ENCODE measurements at regions not wholly inside any gene's neighbourhood (a gene's known extent, or its start where the extent isn't known, plus 50 kb on each side); places are given as distances from the start of the nearest gene placed in this dataset.

DNA sequence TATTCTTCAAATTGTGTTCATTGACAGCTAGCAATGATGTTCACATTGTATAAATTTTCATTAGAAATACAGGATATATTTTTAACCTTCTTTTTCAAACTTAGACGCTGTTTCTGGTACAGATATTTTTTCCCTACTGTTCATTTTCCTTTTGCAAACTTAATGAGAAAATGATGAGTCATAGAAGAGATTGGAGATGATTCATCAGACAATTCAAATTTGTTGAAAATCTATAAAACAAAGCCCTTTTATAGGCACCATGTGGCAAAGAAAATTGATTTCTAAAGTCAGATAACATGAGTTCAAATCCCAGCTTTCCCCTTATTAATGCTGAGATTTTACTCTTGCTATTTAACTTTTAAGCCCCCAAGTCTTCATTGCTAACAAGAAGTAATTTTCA lies 728.8 kb upstream of the DDX18 start:
- no peak for TF ChIP-seq CTCF (IDR thresholded peaks at IDR 0.05; ENCODE audit: low read depth, low read length)
- Histone ChIP-seq H3K36me3 (no peaks in the 10 kb centered on the region), H3K4me1 (no peaks in the 10 kb centered on the region), H3K27me3 (no peaks in the 10 kb centered on the region), H3K4me3 (ENCODE audit: low read depth, low read length) (no peak overlapping the region), H3K9me3 (no peaks in the 10 kb centered on the region)
- DNase-seq, result no peak

GRCh38 chr2:117086174-117086942 lies 728.1 kb upstream of the DDX18 start:
- DNase-seq, result no peak
- Histone ChIP-seq H3K4me3 (ENCODE audit: low read depth, low read length) (no peak overlapping the region), H3K4me1 (no peaks in the 10 kb centered on the region), H3K36me3 (no peaks in the 10 kb centered on the region), H3K27me3 (no peaks in the 10 kb centered on the region), H3K9me3 (no peaks in the 10 kb centered on the region)
- TF ChIP-seq CTCF (IDR thresholded peaks at IDR 0.05; ENCODE audit: low read depth, low read length), result no peak

DNA sequence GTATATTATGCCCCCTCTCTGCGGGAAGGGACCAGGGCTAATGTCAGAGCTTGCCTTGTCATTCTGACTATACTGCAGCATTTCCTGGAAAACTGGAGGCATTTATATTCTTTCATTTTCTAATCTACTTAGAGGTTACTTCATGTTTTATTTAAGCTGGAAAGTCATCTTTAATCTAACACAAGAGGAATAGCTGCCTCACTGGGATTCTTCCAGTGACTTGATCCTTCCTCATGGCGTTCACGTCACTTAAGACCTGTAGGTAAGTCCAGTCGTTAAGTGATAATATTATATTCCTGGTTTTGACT lies 727.6 kb upstream of the DDX18 start:
- Histone ChIP-seq H3K27me3 (no peaks in the 10 kb centered on the region), H3K4me3 (ENCODE audit: low read depth, low read length) (no peak overlapping the region), H3K4me1 (no peaks in the 10 kb centered on the region), H3K36me3 (no peaks in the 10 kb centered on the region), H3K9me3 (no peaks in the 10 kb centered on the region)
- no peak for DNase-seq
- no peak for TF ChIP-seq CTCF (IDR thresholded peaks at IDR 0.05; ENCODE audit: low read depth, low read length)

GRCh38 chr2:117087535-117088291 lies 726.8 kb upstream of the DDX18 start:
- Histone ChIP-seq H3K36me3 (no peaks in the 10 kb centered on the region), H3K27me3 (no peaks in the 10 kb centered on the region), H3K9me3 (no peaks in the 10 kb centered on the region), H3K4me3 (ENCODE audit: low read depth, low read length) (no peak overlapping the region), H3K4me1 (no peaks in the 10 kb centered on the region)
- TF ChIP-seq CTCF (IDR thresholded peaks at IDR 0.05; ENCODE audit: low read depth, low read length), result no peak
- no peak for DNase-seq

DNA sequence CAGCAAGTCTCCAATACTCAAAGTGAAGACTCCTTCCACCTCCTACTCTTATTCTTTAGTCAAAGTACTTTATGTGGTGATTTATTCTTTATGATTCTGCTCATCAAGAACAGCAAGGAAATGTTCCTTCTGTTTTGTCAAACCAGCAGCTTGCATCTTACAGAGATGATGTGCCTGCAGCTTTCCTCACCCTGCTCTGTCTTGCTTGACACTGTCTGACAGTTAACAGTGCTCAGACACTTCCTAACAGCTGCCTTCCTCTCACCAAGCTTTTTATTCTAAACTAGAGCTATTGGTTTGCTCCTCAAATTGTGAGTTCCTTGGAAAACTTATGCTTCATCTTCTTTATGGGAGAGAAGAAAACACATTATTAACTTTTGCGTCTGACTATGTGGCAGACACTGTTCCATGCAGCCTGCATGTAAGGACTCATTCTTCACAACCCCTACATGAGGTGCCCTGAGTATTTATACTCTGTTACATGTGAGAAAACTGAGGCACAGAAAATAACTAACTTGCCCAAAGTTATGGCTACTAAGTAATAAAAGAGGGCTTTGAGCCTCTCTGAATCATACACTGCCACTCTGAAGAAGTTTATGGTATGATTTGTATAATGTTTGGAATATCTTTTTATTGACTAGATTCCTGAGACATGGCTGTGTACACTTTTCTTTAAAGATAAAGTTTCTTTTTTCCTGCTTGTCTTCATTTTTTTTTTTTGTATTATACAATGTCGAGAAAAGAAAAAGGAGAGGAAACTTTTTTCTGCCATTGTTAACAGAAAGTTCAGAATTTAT lies 723.3 kb upstream of the DDX18 start:
- no peak for DNase-seq
- Histone ChIP-seq H3K4me1 (no peaks in the 10 kb centered on the region), H3K9me3 (no peaks in the 10 kb centered on the region), H3K36me3 (no peaks in the 10 kb centered on the region), H3K27me3 (no peaks in the 10 kb centered on the region), H3K4me3 (ENCODE audit: low read depth, low read length) (no peak overlapping the region)
- TF ChIP-seq CTCF (IDR thresholded peaks at IDR 0.05; ENCODE audit: low read depth, low read length), result no peak
